Activated CD4-positive, alpha-beta T cell treated with anti-CD3 and anti-CD28 coated beads for 48 hours (primary cell): ENCODE measurements at regions not wholly inside any gene's neighbourhood (a gene's known extent, or its start where the extent isn't known, plus 50 kb on each side); places are given as distances from the start of the nearest gene placed in this dataset.

ENCODE experiments used
- DNase-seq: peaks from one replicate; pipeline ENCODE4 v3.0.0-alpha.2; 2020

- no peak for DNase-seq
Measured at GRCh38 chr3:67745296-67745695, 90.9 kb upstream of the SUCLG2 start.

- no peak for DNase-seq
Measured at GRCh38 chr3:67744699-67745098, 90.3 kb upstream of the SUCLG2 start.

GRCh38 chr3:67739851-67740250 lies 85.4 kb upstream of the SUCLG2 start:
- DNase-seq: no peak

GRCh38 chr3:67737906-67738865 lies 83.8 kb upstream of the SUCLG2 start:
- no peak for DNase-seq

- DNase-seq: no peak
Measured at GRCh38 chr3:67737140-67737539, 82.7 kb upstream of the SUCLG2 start.

- no peak for DNase-seq
Measured at GRCh38 chr3:67733269-67733950, 79.0 kb upstream of the SUCLG2 start.

- no peak for DNase-seq
Measured at GRCh38 chr3:67724434-67724833, 70.0 kb upstream of the SUCLG2 start.

- DNase-seq: no peak
Measured at GRCh38 chr3:67723863-67724262, 69.5 kb upstream of the SUCLG2 start.

- no peak for DNase-seq
Measured at GRCh38 chr3:67719333-67719732, 64.9 kb upstream of the SUCLG2 start.

GRCh38 chr3:67715971-67716370 lies 61.6 kb upstream of the SUCLG2 start:
- DNase-seq: no peak

- no peak for DNase-seq
Measured at GRCh38 chr3:67713764-67714469, 59.5 kb upstream of the SUCLG2 start.

GRCh38 chr3:67712259-67712658 lies 57.8 kb upstream of the SUCLG2 start:
- DNase-seq: no peak

- DNase-seq: no peak
Measured at GRCh38 chr3:67710396-67710795, 56.0 kb upstream of the SUCLG2 start.

GRCh38 chr3:67706934-67707333 lies 52.5 kb upstream of the SUCLG2 start:
- no peak for DNase-seq

- no peak for DNase-seq
Measured at GRCh38 chr3:67704322-67704721, 49.9 kb upstream of the SUCLG2 start.
